ENCODE measurements at regions not wholly inside any gene's neighbourhood (a gene's known extent, or its start where the extent isn't known, plus 50 kb on each side); places are given as distances from the start of the nearest gene placed in this dataset.

DNA sequence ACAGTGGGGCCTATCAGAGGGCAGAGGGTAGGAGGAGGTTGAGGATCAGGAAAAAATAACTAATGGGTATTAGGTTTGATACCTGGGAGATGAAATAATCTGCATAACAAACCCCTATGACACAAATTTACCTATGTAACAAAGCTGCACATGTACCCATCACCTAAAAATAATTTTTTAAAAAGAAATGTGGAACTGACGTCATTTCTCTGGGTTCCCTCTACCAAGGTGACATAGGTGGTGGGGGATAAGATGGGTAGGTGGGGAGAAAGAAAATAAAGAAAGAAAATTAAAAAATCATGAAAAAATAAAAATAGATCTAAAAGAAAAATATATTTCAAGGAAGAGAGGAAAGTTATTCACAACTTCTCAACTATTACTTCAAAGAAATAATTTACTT lies 153.1 kb upstream of the SORCS1 start:
- DNase-seq (ENCODE audit: insufficient read length, low spot score) (no peak), FAIRE-seq (no peak)

GRCh38 chr10:107303203-107303602 lies 138.7 kb upstream of the SORCS1 start:
- FAIRE-seq (no peak), DNase-seq (ENCODE audit: insufficient read length, low spot score) (no peak)

DNA sequence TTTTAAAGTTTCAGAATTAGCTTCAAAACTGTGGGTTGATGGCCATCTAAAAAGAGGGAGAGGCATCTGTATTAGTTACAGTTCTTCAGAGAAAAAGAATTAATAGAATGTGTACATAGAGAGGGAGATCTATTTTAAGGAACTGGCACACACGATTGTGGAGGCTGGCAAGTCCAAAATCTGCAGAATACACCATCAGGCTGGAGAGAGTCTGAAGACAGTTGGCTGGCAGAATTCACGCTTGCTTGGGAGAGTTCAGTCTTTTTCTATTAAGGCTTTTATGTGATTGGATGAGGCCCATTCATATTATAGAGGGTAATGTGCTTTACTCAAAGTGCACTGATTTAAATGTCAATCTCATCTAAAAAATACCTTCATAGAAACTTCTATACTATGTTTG lies 135.1 kb upstream of the SORCS1 start:
- FAIRE-seq: no peak
- no peak for DNase-seq (ENCODE audit: insufficient read length, low spot score)

- FAIRE-seq (no peak), DNase-seq (ENCODE audit: insufficient read length, low spot score) (no peak)
Observed at GRCh38 chr10:107284187-107284586, 119.7 kb upstream of the SORCS1 start.

GRCh38 chr10:107280293-107280692 lies 115.8 kb upstream of the SORCS1 start:
- no peak for FAIRE-seq
- no peak for DNase-seq (ENCODE audit: insufficient read length, low spot score)

DNA sequence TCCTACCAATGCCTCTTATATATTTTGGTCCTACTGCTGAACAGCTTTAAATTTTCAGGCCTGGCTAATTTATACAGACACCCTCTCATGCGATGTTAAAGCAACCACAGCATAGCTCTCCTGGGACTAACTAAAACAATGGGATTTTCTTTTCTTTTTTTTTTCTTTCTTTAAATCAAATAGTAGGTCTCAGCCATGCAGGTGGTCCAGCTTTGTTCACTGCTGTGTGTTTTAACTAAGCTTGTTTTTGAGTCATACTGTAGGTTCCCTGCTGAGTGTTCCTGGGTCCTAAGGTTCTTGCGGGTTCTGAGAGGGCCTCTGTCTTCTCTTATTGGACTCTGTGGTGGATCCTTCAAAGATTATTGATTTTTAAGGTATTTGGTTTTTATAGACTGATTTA lies 113.1 kb upstream of the SORCS1 start:
- FAIRE-seq: no peak

DNA sequence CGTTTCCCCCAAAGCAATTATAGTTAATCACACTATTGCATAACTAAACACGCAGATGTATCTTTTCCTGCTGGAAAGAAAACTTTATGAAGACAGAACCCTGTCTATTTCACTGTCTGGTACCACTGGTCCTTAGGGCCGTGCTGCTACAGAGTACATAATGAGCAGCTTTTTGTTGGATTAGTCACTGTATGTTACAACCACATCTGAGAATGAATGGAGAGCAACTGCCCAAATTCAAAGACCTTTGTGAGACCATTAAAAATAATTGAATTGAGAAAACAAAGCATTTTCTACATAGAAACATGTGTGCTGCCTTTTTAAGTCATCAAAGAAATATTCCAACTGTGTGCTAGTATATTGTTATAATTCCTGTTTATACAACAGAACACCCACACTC lies 111.3 kb upstream of the SORCS1 start:
- FAIRE-seq (no peak), DNase-seq (ENCODE audit: insufficient read length, low spot score) (no peak)

More for the DNA sequence above, 113.1 kb upstream of the SORCS1 start:
- DNase-seq (ENCODE audit: insufficient read length, low spot score): no peak

- FAIRE-seq (no peak), DNase-seq (ENCODE audit: insufficient read length, low spot score) (no peak)
Observed at GRCh38 chr10:107269626-107270025, 105.1 kb upstream of the SORCS1 start.

DNA sequence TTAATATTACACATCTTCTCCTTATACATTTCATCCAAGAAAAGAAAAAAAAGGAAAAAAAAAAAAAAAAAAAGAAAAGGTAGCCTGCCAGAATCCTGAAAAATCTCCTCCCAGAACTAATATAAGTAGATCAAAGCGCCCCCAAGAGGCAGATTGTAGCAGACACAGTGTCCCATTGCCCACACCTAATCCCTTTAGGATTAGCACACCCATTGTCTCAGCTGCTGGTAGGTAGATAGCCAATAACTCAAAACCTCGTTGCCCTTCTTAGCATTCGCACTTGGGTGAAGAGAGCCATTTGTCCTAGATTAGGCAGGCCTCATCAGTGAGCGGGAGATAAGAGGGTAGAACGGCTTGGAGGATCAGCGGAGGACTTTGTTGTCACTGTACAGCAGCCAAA lies 100.2 kb upstream of the SORCS1 start:
- DNase-seq (ENCODE audit: insufficient read length, low spot score) (no peak), FAIRE-seq (no peak)

- DNase-seq (ENCODE audit: insufficient read length, low spot score): no peak
- FAIRE-seq: no peak
Observed at GRCh38 chr10:107244122-107244521, 79.6 kb upstream of the SORCS1 start.

DNA sequence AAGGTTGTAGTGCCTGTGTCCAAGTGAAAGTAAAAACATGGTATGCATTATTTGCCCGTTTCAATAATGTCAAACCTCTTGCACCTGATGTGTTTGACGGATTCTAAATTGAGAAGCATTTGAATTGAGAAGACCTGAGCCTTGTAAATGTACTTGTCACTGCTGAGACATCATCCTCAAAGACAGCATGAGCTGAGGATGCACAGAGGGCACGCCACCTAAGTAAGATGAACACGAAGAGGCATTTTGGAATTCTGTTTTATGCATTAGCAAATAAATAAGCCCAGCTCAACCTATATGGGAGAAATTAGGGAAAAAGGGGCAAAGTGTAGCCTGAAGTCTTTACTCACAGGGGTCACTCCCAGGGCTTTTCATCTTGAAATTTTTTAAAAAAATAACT lies 73.8 kb upstream of the SORCS1 start:
- DNase-seq (ENCODE audit: insufficient read length, low spot score) (no peak), FAIRE-seq (no peak)

DNA sequence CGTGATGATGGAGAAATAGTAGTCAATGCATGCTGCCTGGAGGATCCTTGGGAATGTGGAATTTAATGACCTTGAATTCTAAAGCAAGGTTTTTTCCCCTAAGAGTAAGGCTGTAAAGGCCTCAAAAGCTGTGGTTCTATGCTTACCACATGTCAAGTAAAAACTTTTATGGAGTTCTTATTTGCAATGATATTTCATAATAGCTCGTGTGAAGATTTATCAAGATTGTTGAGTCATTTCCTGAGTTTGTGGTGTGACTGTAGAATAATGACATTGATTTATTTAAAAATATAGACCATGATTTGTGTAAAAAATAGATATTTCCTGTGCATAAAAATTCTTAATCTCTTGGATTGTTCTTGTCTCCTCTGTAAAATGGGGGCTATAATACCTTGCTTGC lies 67.5 kb upstream of the SORCS1 start:
- FAIRE-seq: no peak
- DNase-seq (ENCODE audit: insufficient read length, low spot score): no peak

DNA sequence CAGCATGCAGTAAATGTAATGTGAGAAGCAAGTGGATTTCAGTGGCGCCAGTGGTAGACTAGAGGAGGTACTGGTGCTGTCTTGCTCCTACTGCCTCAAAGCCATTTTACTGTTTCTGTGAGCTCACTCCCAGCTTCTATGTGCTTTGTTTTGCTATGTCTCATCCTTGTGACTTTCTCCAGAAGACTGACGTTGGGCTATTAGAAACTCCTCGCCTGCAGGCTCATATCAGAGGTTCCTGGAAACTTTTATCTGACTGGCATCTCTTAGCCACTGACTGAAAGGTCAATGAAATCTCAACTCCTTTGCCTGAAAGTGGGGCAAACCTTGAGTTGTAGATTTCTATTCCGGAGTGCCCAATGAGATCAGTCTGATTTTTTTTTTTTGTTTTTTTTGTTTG lies 66.4 kb upstream of the SORCS1 start:
- DNase-seq (ENCODE audit: insufficient read length, low spot score): no peak
- FAIRE-seq: no peak

GRCh38 chr10:107215681-107216080 lies 51.2 kb upstream of the SORCS1 start:
- no peak for DNase-seq (ENCODE audit: insufficient read length, low spot score)
- FAIRE-seq: no peak

All from GM19239 (cell line).